Fibroblast of skin of scalp (primary cell): ENCODE measurements at regions not wholly inside any gene's neighbourhood (a gene's known extent, or its start where the extent isn't known, plus 50 kb on each side); places are given as distances from the start of the nearest gene placed in this dataset.
A peak's percentile ranks its signal among the peaks of the same experiment; 100 is the strongest.
"Not testable (repeated sequence)": the region's sequence is repeated elsewhere in the genome, so short reads cannot be mapped to it uniquely, and the experiment has no call there.

Source experiments
- DNase-seq: peaks from one replicate; pipeline ENCODE4 v3.0.0-alpha.2; 2013

DNA sequence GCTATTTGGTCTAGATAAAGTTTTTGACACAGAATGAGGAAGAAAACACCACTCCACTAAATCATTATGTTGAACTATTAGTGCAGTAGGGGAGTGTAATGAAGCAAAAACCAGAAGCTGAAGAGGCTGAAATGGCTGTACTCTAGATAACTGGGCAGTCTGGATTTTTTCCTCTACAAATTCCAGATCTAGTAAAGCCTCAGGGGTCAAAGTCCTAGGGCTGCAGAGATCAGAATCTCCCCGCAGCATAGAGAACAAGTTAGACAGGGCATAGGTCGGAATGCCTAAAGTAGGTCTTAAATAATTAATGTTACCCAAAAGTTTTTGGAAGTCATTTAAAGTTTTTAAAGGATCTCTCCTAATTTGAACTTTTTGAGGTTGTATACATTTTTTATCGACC, 180.9 kb downstream of the OTOP1 start:
- not testable (repeated sequence) for DNase-seq

DNA sequence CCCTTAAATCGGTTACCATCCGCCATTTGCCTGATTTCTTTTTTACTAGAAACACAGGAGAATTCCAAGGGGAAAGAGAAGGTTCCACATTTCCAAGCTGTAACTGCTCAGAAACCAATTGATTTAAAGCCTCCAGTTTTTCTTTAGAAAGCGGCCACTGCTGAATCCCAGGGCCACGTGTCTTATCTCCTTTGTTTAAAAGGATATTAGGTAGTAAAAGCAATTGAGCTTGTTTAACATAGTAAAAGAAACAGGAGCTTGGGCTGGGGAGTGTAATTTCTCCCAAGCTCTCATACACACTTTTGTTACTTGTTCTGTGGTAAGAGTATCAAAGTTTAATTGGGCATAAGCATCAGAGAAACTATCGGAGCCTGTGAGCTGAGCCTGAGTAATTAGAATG, 180.0 kb downstream of the OTOP1 start:
- DNase-seq, result not testable (repeated sequence)

GRCh38 chr4:4047202-4047601, 179.5 kb downstream of the OTOP1 start:
- not testable (repeated sequence) for DNase-seq

DNA sequence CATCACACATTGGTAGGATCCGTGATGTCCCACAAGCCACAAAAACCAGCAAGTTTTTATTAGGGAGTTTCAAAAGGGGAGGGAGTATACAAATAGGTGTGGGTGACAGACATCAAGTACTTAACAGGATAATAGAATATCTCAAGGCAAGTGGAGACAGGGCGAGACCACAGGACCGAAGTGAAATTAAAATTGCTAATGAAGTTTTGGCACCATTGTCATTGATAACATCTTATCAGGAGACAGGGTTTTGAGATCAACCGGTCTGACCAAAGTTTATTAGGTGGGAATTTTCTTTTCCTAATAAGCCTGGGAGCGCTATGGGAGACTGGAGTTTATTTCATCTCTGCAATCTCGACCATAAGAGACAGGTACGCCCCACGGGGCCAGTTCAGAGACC, 178.5 kb downstream of the OTOP1 start:
- DNase-seq, result not testable (repeated sequence)

GRCh38 chr4:4050781-4051180, 175.9 kb downstream of the OTOP1 start:
- DNase-seq, result not testable (repeated sequence)

GRCh38 chr4:4052933-4053332, 173.8 kb downstream of the OTOP1 start:
- not testable (repeated sequence) for DNase-seq

DNA sequence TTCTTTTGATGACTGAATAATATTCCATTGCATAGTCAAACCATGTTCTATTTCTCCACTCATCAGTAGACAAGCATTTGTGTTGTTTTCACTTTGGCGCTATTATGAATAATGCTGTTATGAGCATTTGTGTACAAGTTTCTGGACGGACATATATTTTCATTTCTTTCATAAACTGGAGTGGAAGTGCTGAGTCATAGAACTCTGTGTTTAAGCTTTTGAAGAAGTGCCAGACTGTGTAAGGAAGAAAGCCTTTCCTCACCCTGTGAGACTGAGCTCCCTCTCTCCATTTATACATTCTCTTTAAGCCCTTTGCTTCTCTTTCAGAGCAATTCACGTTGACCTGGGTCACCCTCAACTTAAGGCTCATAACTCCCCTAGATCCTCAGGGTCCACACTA, 169.5 kb downstream of the OTOP1 start:
- DNase-seq, result not testable (repeated sequence)

DNA sequence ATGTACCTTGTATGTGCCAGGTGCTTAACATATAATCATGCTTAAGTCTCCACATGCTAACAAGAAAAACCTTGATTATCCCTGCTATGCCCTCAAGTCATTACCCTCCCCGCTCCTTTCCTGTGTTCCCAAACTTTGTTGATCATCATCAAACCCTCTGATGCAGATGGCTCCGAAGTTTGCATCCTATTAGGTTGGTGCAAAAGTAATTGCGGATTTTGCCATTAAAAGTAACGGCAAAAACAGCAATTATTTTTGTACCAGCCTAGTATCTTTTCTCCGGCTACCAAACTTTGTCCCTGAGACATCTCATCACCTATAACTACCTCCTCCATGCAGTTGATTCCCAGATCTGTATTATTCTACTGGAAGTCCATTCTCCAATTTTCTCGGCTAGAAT, 142.6 kb downstream of the OTOP1 start:
- not testable (repeated sequence) for DNase-seq

DNA sequence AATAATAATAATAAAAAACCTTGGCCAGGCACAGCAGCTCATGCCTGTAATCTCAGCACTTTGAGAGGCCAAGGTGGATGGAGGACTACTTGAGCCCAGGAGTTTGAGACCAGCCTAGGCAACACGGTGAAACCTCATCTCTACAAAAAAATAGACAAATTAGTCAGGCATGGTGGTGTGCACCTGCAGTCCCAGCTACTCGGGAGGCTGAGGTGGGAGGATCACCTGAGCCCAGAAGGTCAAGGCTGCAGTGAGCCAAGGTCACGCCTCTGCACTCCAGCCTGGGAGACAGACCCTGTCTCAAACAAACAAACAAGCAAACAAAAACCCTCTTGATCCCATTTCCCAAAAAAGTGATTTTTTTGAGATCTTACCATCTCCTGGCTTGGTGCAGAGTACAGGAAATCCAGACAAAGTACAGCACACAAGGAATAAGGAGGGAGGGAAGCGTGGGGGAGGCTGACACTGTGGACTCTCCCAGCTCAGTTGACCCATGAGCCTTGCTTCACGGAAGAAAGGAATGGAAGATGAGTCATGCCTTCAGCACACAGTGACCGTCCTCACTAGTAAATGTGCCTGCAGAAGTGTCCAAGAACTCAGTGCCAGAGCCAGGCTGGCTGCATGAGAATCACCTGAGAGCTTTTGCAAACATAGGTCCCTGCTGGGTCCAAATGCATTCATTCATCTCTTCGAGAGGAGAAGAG, 136.9 kb downstream of the OTOP1 start:
- not testable (repeated sequence) for DNase-seq

DNA sequence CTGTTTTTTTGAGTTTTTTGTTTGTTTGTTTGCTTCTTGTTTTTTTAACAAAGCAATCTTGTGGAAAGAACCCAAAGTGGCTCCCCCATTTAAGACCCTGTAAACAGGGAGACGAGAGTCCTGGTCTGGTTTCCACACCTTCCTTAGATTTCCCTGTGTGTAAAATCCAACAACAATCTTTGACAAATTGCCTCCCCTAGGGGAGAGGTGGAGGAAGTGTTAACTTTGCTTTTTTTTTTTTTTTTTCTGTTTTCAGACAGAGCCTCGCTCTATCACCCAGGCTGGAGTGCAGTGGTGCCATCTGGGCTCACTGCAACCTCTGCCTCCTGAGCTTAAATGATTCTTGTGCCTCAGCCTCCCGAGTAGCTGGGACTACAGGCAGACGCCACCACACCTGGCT, 136.0 kb downstream of the OTOP1 start:
- not testable (repeated sequence) for DNase-seq

DNA sequence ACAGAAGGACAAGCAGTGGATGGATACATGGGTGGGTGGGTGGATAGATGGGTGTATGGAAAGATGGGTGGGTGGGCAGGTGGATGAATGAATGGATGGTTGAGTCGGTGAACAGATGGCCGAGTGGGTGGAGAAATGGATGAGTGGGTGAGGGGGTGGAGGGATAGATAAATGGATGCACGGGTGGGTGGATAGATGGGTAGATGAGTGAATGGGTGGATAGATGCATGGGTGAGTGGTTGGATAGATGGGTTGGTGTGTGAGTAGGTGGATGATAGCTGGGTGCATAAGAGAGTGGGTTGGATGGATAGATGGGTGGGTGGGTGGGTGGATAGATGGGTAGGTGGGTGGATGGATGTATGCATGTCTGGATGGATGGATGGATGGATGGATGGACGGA, 134.6 kb downstream of the OTOP1 start:
- not testable (repeated sequence) for DNase-seq

DNA sequence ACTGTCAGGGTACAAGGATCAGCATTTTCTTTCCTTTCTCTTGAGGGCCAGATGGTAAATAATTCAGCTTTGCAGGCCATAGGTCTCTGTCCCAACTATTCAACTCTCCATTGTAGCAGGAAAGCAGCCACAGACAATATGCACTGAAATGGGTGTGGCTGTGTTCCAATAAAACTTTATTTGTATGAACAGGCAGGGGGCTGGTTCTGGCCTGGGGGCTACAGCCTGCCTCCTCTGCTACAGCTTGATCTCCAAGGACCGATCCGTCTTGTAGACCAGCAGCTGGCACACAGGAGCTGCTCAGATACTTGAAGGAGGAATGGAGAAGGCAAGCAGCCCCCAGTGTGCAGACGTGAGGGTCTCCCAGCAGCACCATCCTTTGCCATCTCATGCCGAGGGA, 127.1 kb downstream of the OTOP1 start:
- DNase-seq, result not testable (repeated sequence)

DNA sequence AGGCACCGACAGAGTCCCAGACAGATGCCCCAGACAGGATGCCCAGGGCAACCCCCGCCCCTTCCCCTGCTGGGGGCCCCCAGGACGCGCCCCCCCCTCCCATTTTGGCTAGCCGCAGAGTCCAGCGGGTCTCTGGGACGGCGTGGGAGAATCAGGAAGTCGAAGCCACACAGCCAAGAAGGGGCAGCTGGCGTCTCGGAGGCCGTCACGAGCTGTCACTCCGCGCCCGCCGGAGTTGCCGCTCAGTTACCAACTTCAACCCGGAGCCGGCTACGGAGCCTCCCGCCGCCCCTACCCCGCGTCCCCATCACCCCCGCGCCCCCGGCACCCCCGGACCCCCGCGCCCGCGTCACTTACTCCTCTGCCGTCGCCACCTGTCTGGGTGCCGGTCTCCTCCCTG, 119.8 kb downstream of the OTOP1 start:
- DNase-seq, result not testable (repeated sequence)

DNA sequence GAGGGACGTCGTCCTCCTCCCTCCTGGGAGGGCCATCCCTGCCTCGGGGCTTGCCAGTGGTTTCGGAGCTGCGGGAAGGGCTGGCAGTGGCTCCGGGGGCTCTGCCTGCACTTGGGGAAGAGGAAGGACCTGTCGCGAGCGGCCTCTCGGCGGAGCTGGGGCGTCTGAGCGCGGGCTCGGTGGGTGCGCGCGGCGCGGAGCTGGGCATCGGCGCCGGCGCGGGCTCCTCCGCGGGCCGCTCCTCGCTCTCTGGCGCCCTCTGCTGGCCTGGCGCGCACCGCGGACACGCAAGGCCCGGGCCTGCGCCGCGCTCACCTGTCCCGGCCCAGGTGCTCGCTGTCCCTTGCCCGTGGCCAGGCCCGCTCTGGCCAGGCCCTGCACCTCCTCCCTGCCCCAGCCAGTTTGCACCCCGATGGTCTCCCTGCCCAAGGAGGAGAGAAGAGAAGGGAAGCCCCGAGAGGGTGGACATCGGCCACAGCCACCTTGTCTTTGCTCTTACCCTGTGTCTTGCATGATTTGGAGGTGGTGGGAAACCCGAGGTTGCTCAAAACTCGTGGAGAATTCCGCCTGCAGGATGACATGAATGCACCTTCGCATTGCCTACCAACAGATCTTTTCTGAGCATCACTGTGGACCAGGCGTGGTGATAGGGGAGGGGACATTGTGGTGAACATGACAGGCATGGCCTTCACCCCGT, 119.2 kb downstream of the OTOP1 start:
- DNase-seq, result peak; percentile 36

GRCh38 chr4:4115381-4115780, 111.3 kb downstream of the OTOP1 start:
- DNase-seq, result not testable (repeated sequence)

- DNase-seq, result peak; percentile 4
These were observed 109.8 kb downstream of the OTOP1 start for GRCh38 chr4:4116901-4117300.

GRCh38 chr4:4134368-4134767, 92.4 kb downstream of the OTOP1 start:
- DNase-seq, result not testable (repeated sequence)

- not testable (repeated sequence) for DNase-seq
These were observed 90.1 kb downstream of the OTOP1 start for GRCh38 chr4:4136621-4137020.
